ENCODE measurements at regions not wholly inside any gene's neighbourhood (a gene's known extent, or its start where the extent isn't known, plus 50 kb on each side); places are given as distances from the start of the nearest gene placed in this dataset.

DNA sequence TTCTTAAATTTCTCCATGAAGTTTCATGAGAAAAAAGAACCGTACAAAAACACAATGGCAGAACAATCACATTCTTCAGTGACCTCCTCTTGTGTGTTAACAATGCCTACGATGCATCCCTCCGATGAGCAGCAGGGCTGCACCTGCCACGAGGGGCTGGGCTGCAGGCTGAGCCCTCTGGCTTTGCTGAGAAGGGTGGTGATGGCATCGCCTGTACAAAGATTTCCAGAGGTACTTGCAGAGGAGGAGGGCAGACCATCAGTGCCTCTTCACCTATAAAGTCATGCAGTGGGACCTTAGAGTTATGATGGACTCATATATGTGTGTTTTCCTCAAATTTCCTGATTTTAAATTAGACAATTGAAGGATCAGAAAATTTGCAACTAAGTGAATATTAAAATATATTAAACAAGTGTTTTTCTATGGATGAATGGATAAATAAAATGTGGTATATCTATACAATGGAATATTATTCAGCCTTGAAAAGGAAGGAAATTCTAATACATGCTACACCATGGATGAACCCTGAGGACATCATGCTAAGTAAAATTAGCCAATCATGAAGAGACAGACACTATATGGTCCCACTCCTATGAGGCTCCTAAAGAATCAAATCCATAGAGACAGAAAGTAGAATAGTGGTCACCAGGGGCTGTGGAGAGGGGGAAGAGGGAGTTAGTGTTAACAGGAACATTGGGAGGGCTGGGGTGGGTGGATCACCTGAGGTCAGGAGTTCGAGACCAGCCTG, 489.3 kb downstream of the SIPA1L2 start:
- intact Hi-C loops (cut with DNase I; ENCODE audit: low total_unique reads): no loop called here
- Histone ChIP-seq H3K4me3 (no peak overlapping the region), H3K4me1 (peaks cover 8 to 24% (median 13%) of the 10 kb centered on the region in 4 donors), H3K27ac (no peak overlapping the region), H3K36me3 (no peaks in the 10 kb centered on the region), H3K27me3 (no peaks in the 10 kb centered on the region), H3K9me3 (peaks cover 0 to 6% (median 5%) of the 10 kb centered on the region in 3 donors)
- TF ChIP-seq, protein P1, sequence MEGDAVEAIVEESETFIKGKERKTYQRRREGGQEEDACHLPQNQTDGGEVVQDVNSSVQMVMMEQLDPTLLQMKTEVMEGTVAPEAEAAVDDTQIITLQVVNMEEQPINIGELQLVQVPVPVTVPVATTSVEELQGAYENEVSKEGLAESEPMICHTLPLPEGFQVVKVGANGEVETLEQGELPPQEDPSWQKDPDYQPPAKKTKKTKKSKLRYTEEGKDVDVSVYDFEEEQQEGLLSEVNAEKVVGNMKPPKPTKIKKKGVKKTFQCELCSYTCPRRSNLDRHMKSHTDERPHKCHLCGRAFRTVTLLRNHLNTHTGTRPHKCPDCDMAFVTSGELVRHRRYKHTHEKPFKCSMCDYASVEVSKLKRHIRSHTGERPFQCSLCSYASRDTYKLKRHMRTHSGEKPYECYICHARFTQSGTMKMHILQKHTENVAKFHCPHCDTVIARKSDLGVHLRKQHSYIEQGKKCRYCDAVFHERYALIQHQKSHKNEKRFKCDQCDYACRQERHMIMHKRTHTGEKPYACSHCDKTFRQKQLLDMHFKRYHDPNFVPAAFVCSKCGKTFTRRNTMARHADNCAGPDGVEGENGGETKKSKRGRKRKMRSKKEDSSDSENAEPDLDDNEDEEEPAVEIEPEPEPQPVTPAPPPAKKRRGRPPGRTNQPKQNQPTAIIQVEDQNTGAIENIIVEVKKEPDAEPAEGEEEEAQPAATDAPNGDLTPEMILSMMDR (IDR thresholded peaks at IDR 0.05): no peak
- DNase-seq: no peak

DNA sequence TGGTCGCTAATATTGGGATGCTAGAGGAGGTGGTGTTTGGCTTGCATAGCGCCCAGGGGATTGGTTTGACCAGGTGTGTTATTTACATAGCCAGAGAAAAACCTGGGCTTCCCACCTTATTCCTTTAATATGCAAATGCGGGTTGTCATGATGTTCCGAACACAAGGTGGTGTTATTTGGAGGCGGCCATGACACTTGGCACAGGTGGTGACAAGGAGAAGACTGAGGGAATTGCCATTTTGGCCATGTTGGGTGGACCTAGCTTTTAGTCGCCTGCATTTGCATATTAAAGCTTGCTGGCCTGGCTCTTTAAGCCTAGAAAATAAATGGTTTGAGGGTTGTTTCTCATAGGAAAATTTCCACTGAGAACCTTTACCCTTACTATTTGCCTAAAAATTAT, 490.5 kb downstream of the SIPA1L2 start:
- no peak for DNase-seq
- Histone ChIP-seq H3K27ac (no peak overlapping the region), H3K27me3 (no peaks in the 10 kb centered on the region), H3K4me3 (no peak overlapping the region), H3K36me3 (no peaks in the 10 kb centered on the region), H3K4me1 (peaks cover 8 to 24% (median 13%) of the 10 kb centered on the region in 4 donors), H3K9me3 (peaks cover 0 to 6% (median 5%) of the 10 kb centered on the region in 3 donors)
- TF ChIP-seq, protein P1 (IDR thresholded peaks at IDR 0.05): no peak
- intact Hi-C loops (cut with DNase I; ENCODE audit: low total_unique reads): no loop called here

DNA sequence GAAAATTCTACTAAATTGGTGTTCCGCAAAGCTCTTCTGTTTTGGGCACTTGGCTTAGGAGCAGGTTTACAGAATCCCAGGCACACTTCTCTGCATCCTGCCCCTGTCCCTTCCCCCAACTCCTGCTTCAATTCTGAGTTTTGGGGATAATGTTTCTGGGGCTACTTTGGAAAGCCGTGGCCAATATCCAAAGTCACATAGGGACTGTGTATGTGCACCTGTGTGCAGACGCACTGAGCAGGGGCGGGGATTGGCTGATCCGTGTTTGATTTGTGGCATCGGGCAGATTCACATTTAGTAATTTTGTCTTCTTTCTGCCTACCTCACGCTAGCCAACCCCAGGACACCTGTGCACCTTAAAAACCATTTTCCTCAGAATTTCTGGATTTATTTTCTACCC, 491.9 kb downstream of the SIPA1L2 start:
- Histone ChIP-seq H3K27ac (no peak overlapping the region), H3K9me3 (peaks cover 0 to 6% (median 5%) of the 10 kb centered on the region in 3 donors), H3K4me1 (peaks cover 5 to 12% (median 8%) of the 10 kb centered on the region in 4 donors), H3K4me3 (no peak overlapping the region), H3K27me3 (no peaks in the 10 kb centered on the region), H3K36me3 (no peaks in the 10 kb centered on the region)
- DNase-seq: no peak
- intact Hi-C loops (cut with DNase I; ENCODE audit: low total_unique reads): no loop called here
- TF ChIP-seq, protein P1 (IDR thresholded peaks at IDR 0.05): no peak

DNA sequence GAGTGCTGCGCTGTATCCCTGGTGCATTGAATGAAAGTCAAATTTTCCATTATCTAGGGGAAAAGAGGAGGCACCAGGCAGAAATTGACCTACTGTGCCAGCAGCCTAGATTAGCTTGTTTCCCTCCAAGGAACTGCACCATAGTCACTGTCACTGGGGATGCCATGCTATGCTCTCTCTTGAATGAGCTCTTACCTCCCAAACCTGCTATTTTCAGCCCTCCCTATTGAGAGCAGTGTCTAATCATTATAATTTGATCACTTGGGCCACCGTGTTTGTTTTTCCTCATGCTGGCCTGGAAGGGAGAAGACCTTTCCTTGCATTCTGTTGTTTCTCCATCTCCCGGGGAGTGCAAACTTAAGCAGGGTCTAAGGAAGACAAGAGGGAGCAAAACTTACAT, 492.9 kb downstream of the SIPA1L2 start:
- H3K4me1 ChIP-seq: peaks cover 0 to 4% (median 2%) of the 10 kb centered on the region in 4 donors
- TF ChIP-seq, protein P1 (IDR thresholded peaks at IDR 0.05): no peak
- intact Hi-C loops (cut with DNase I; ENCODE audit: low total_unique reads): no loop called here
- H3K4me3 ChIP-seq: no peak overlapping the region
- no peak for DNase-seq
- no peak overlapping the region for H3K27ac ChIP-seq
- H3K36me3 ChIP-seq: no peaks in the 10 kb centered on the region
- no peaks in the 10 kb centered on the region for H3K27me3 ChIP-seq
- peaks cover 0 to 6% (median 5%) of the 10 kb centered on the region in 3 donors for H3K9me3 ChIP-seq

DNA sequence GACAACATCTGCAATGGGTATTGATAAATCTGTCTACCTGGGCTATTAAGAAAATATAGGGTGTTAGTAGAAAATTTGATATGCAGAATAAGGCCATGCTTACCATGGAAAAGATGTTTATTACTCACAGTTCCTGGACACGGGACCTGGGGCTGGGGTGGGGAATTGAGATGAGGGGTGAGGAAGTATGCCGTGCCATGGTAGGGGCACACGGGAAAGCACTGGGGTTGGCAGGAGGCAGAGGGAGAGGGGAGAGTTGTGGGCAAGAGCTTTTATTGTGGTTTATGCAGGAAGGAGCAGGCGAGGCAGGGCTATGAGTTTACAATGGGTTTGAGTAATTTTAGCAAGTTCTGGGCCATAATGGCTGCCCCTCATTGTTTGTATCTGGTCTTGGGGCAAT, 493.8 kb downstream of the SIPA1L2 start:
- H3K27ac ChIP-seq: no peak overlapping the region
- peaks cover 0 to 6% (median 5%) of the 10 kb centered on the region in 3 donors for H3K9me3 ChIP-seq
- H3K36me3 ChIP-seq: no peaks in the 10 kb centered on the region
- TF ChIP-seq, protein P1 (IDR thresholded peaks at IDR 0.05): no peak
- DNase-seq: no peak
- intact Hi-C loops (cut with DNase I; ENCODE audit: low total_unique reads): no loop called here
- no peaks in the 10 kb centered on the region for H3K4me1 ChIP-seq
- no peaks in the 10 kb centered on the region for H3K27me3 ChIP-seq
- no peak overlapping the region for H3K4me3 ChIP-seq

Data from tibial artery (tissue), 4 donors.